HAP-1 (cell line): ENCODE measurements at regions not wholly inside any gene's neighbourhood (a gene's known extent, or its start where the extent isn't known, plus 50 kb on each side); places are given as distances from the start of the nearest gene placed in this dataset.
A peak's percentile ranks its signal among the peaks of the same experiment; 100 is the strongest.

Source experiments
- DNase-seq, 2 experiments: peaks; one replicate each; pipeline ENCODE4 v3.0.0-alpha.2; 2016 to 2020; ENCODE audit warnings: low spot score in 2 of 2
- H3K27me3 ChIP-seq: fragments of 250-450 bp; sonication (Bioruptor Pico); 2 replicates; pipeline ENCODE4 v1.5.1; 2020; ENCODE audit warnings: low read depth, mild to moderate bottlenecking, moderate library complexity
- H3K36me3 ChIP-seq: fragments of 250-450 bp; sonication (Bioruptor Pico); replicated peaks from 2 replicates; pipeline ENCODE4 v1.5.1; 2020; ENCODE audit warnings: mild to moderate bottlenecking
- H3K4me1 ChIP-seq: fragments of 250-450 bp; sonication (Bioruptor Pico); 2 replicates; pipeline ENCODE4 v1.5.1; 2020; ENCODE audit warnings: mild to moderate bottlenecking
- H3K4me3 ChIP-seq: fragments of 250-450 bp; sonication (Bioruptor Pico); 2 replicates; pipeline ENCODE4 v1.5.1; 2020; ENCODE audit warnings: mild to moderate bottlenecking, moderate library complexity
- H3K9me3 ChIP-seq: fragments of 250-450 bp; sonication (Bioruptor Pico); 2 replicates; pipeline ENCODE4 v1.5.1; 2020; ENCODE audit warnings: mild to moderate bottlenecking, moderate library complexity
- in situ Hi-C: fragments of 300-500 bp; cut with MboI; formaldehyde crosslinking; loops from 3 replicates; pipeline ENCODE4 v1.14.3; 2020; ENCODE audit warnings: low sequenced_read_pairs, inconsistent platforms, mixed read lengths

DNA sequence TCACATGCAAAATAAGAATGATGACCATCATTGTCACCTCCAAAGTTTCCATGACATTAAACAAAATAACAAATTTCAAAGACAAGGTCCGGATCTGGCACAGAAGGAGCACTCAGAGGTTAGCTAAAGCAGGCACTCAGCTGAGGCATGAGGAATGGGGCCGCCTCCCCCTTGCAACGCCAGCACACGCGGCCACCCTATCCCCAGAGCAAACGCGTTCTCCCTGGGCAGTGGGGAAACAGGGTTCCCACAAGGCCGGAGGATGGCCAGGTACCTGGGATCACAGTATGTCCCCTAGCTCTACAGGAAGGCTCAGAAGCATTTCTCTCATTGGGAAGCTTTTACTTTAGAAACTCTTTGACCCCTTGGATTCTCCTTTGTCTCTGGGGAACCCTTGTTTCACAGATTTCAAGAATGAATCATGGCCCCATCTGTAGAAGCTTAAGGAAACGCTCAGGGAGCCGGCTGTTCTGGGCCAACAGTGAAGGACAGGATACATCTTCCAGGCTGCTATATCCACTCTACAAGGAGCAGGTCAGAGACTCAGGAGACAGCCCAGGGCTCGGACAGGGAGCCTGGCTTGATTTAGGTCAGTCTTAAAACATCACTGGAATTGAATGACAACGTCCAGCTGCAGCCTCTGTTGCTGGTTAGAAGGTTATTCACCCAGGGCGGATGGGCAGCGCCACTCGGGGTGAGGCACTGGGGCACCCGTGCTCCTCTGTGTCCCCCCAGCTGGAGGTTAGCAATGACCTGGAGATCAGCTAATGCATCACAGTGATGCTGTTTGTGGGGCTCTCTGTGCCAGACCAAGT, 496.4 kb downstream of the NPHP4 start:
- no peaks in the 10 kb centered on the region for H3K36me3 ChIP-seq
- no peak overlapping the region for H3K4me3 ChIP-seq
- in situ Hi-C loops: no loop called here
- H3K27me3 ChIP-seq: 0 out of 2 replicates have a peak, but pooled peaks cover 2% of the 10 kb centered on the region
- no peaks in the 10 kb centered on the region for H3K4me1 ChIP-seq
- DNase-seq: no peak
- no peaks in the 10 kb centered on the region for H3K9me3 ChIP-seq

DNA sequence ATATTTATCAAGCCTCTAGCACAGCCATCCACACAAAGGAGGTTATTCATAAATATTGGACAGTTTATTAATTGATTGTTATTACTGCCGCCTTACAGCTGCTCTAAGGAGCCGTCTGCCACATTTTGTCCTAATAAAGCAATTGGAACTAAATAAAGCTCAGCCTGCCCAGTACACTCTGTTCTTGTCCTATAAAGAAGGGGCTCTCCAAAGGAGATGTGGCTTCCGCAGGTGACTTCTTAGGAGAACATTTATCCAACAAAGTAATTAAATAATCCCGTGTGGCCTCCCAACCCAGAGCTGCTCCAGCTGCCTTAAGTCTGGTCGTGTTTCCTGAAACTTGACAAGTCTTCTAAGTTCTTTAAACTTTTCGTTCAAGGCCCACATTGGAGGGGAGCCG, 497.7 kb downstream of the NPHP4 start:
- DNase-seq: no peak
- in situ Hi-C loops: no loop called here
- H3K4me1 ChIP-seq: no peaks in the 10 kb centered on the region
- H3K36me3 ChIP-seq: no peaks in the 10 kb centered on the region
- no peak overlapping the region for H3K4me3 ChIP-seq
- 0 out of 2 replicates have a peak, but pooled peaks cover 2% of the 10 kb centered on the region for H3K27me3 ChIP-seq
- H3K9me3 ChIP-seq: no peaks in the 10 kb centered on the region

DNA sequence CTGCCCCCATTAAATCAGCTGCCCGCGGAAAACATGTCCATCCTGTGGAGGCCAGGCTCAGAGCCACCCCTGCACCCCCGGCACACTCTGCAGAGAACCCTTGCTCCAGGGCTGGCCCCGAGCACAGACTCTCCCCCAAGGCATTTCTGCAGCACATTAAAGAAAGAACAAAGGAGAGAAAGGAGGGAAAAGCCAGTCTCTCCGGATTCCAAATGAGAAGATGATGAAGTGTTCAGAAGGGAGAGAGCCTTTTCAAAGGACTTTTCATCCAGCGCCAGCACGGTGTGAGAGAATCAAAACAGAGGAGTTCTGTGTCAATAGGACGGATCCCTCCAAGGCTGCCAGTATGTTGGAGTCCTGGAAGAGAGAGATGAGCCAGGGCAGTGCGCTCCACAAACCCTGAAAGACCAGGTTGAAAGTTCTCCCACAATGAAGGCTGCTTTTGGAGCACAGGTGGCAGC, 498.3 kb downstream of the NPHP4 start:
- Histone ChIP-seq H3K27me3 (0 out of 2 replicates have a peak, but pooled peaks cover 2% of the 10 kb centered on the region), H3K9me3 (no peaks in the 10 kb centered on the region), H3K36me3 (no peaks in the 10 kb centered on the region), H3K4me3 (no peak overlapping the region), H3K4me1 (no peaks in the 10 kb centered on the region)
- no peak for DNase-seq
- in situ Hi-C loops: no loop called here

DNA sequence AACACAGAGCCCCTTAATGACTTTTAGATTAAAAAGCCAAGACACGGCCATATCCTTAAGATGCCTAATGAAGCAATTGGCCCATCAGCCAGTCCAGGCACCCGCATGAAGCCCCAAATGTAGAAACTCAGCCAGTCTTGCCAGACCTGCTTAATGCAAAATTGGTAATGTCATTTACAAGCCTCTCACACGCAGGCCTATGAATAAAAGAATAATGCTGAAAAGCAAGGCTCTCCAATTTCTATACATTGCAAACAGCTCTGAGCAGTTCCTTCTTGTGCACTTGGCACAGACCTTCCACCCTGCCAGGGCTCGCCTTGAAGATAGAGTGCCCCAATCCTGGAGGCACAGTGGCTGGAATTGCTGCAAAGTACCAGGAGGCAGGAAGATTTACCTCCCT, 498.9 kb downstream of the NPHP4 start:
- Histone ChIP-seq H3K36me3 (no peaks in the 10 kb centered on the region), H3K27me3 (0 out of 2 replicates have a peak, but pooled peaks cover 2% of the 10 kb centered on the region), H3K9me3 (no peaks in the 10 kb centered on the region), H3K4me1 (no peaks in the 10 kb centered on the region), H3K4me3 (no peak overlapping the region)
- in situ Hi-C loops: no loop called here
- DNase-seq: no peak

DNA sequence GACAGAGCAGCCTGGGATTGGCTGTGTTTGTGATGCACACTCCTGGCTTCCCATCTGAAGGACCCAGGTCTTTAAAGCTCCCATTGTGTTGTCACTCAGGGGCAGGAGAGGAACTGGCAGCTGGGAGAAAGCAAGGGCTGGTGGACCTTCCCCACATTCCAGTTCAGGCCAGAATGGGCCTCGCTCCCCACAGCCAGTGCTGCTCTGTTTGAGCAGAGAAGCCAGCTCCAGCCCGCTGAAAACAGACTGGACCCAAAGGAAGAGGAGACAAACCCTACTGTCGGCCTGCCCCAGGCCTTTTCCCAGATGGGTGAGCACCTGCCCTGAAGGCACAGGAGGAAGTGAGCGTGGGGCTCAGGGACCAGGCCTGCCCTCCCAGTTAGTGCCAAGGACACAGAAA, 499.4 kb downstream of the NPHP4 start:
- H3K4me3 ChIP-seq: no peak overlapping the region
- H3K27me3 ChIP-seq: 0 out of 2 replicates have a peak, but pooled peaks cover 2% of the 10 kb centered on the region
- H3K9me3 ChIP-seq: no peaks in the 10 kb centered on the region
- H3K36me3 ChIP-seq: no peaks in the 10 kb centered on the region
- in situ Hi-C loops: no loop called here
- no peaks in the 10 kb centered on the region for H3K4me1 ChIP-seq
- no peak for DNase-seq

DNA sequence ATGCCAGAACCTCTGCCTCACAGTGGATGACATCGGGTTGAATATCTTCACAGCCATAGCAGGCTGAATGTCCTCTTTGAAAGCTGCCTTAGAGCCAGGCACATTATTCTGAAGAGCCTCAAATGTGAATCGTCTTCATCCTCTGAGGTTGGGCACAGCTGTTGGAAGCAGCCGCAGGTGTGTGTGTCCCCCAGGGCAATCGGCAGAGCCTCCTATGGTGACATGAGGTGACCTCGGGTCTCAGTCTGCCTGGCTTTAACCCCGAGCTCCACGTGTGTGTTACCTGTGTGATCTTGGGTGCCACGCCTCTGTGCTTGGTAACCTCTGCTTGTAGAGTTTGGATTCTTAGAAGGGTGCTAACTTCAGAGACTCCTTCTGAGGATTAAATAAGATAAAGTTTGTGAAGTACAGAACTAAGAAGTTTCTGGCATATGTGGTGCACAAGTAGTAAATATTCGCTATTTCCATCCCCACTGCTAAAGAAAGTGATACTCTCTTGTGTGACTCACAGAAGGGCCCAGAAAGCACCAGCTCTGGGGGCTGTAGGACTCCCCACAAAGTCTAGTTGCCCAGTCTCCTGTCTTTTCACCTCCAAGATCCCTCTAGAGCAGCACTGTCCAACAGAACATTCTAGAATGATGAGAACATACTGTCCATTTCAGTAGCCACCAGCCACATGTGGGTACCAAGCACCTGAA, 500.9 kb downstream of the NPHP4 start:
- H3K4me3 ChIP-seq: no peak overlapping the region
- no peaks in the 10 kb centered on the region for H3K9me3 ChIP-seq
- no peaks in the 10 kb centered on the region for H3K4me1 ChIP-seq
- H3K27me3 ChIP-seq: 0 out of 2 replicates have a peak, but pooled peaks cover 2% of the 10 kb centered on the region
- in situ Hi-C loops: no loop called here
- no peak for DNase-seq
- H3K36me3 ChIP-seq: no peaks in the 10 kb centered on the region

DNA sequence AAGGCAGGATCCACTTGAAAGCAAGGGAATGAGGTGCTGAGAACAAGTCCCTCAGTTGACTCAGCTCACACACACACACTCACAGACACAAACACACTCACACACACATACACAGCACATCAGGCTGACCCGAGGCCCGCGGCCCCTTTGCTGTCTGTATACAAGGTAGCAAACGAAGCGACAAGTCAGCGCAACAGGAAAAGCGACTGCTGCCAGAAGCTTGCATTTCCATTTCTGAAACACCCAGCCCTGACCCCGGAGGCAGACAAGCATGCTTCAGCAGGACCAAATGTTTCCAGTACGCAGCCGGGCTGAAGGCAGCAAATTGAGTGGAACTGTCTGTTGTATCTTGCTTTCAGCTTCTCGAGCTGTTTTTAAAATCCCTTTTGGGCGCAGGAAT, 501.6 kb downstream of the NPHP4 start:
- Histone ChIP-seq H3K4me3 (no peak overlapping the region), H3K36me3 (no peaks in the 10 kb centered on the region), H3K9me3 (no peaks in the 10 kb centered on the region), H3K4me1 (no peaks in the 10 kb centered on the region), H3K27me3 (0 out of 2 replicates have a peak, but pooled peaks cover 2% of the 10 kb centered on the region)
- no peak for DNase-seq
- in situ Hi-C loops: no loop called here

DNA sequence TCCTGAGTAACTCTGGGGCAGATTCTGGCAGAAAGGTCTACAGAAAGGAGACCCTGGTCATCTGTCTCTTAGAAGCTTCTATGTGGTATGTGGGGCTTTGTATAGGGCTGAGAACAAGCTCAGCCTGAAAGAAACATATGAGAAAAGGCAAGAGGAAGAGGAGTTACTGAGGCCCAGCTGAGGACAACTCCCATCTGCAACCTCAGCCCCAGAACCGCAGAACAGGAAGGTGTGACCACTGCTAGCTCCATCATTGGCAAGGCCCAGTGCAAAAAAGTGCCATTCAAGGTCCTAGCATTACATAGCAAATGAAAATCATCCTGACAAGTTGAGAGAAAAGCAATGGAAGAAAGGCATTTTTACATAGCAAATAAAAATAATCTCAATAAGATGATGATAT, 503.8 kb downstream of the NPHP4 start:
- Histone ChIP-seq H3K4me1 (no peaks in the 10 kb centered on the region), H3K4me3 (no peak overlapping the region), H3K9me3 (no peaks in the 10 kb centered on the region), H3K36me3 (no peaks in the 10 kb centered on the region), H3K27me3 (no peaks in the 10 kb centered on the region)
- DNase-seq: no peak
- in situ Hi-C loops: no loop called here

DNA sequence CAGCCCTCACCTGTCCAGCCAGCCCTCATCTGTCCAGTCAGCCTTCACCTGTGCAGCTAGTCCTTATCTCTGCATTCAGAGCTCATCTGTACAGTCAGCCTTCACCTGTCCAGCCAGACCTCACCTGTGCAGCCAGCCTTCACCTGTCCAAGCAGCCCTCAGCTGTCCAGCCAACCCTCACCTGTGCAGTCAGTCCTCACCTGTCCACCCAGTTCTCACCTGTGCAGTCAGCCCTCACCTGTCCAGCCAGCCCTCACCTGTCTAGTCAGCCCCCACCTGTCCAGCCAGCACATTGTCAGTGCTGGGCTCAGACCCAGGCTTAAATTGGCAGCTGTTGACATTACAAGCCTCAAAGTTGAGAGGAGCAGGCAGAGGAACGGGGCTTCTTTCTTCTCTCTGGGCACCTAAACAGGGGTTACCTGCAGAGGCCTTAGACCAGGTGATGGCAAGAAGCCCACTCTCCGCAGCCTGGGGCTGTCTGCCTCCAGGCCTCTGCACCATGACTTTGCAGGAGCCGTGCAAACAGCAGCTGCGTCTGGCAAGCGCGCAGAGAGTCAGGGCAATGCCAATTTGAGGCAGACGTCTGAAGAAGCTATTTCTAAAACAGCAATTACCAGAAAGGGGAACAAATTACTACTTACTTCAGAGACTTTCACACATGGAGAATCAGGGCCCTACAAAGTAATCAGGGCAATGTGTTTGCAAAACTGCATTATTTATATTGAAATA, 506.1 kb downstream of the NPHP4 start:
- no peak for DNase-seq
- no peak overlapping the region for H3K4me3 ChIP-seq
- H3K27me3 ChIP-seq: no peaks in the 10 kb centered on the region
- H3K4me1 ChIP-seq: no peaks in the 10 kb centered on the region
- H3K36me3 ChIP-seq: no peaks in the 10 kb centered on the region
- in situ Hi-C loops: no loop called here
- H3K9me3 ChIP-seq: no peaks in the 10 kb centered on the region

DNA sequence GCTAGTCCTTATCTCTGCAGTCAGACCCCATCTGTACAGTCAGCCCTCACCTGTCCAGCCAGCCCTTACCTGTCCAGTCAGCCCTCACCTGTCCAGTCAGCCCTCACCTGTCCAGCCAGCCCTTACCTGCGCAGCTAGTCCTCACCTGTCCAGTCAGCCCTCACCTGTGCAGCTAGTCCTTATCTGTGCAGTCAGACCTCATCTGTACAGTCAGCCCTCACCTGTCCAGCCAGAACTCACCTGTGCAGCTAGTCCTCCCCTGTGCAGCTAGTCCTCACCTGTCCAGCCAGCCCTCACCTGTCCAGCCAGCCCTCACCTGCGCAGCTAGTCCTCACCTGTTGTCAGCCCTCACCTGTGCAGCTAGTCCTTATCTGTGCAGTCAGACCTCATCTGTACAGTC, 506.8 kb downstream of the NPHP4 start:
- Histone ChIP-seq H3K4me1 (no peaks in the 10 kb centered on the region), H3K4me3 (no peak overlapping the region)

DNA sequence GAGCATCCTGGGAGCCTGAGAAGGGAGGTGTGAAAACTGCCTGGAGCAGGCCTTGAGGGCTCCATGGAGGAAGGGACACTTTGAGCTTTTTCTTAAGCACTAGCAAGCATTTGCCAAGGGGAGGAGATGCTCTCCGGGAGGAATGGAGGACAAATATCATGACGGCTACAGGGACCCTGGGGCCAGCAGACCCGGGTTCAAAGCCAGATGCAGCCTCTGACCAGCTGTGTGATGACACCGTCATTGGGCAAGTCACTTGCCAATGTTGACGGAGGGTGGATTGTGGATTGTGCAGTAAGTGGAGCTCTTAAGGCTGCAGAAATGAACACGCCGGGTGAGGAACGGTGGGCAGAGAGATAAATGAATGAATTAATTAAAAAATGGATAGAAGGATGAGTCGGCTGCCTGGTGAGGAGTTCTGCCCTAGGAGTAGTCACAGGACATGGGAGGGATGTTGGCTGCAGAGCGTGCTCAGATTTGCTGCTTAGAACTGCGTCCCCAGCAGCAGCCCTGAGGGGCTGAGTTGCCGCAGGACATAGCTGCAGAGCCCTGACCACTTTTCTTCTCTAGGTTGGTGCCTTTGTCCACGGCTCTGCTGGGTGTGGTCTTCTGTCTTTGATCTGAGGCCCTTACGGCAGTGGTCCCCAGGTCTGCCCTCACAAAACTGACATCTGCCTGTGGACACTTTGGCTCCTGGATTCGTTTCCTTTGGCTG, 507.6 kb downstream of the NPHP4 start:
- in situ Hi-C loops: no loop called here
- no peak overlapping the region for H3K4me3 ChIP-seq
- no peaks in the 10 kb centered on the region for H3K4me1 ChIP-seq
- H3K9me3 ChIP-seq: no peaks in the 10 kb centered on the region
- no peaks in the 10 kb centered on the region for H3K36me3 ChIP-seq
- H3K27me3 ChIP-seq: no peaks in the 10 kb centered on the region
- no peak for DNase-seq

More for the DNA sequence above, 506.8 kb downstream of the NPHP4 start:
- in situ Hi-C loops: no loop called here
- Histone ChIP-seq H3K27me3 (no peaks in the 10 kb centered on the region), H3K36me3 (no peaks in the 10 kb centered on the region), H3K9me3 (no peaks in the 10 kb centered on the region)
- no peak for DNase-seq

DNA sequence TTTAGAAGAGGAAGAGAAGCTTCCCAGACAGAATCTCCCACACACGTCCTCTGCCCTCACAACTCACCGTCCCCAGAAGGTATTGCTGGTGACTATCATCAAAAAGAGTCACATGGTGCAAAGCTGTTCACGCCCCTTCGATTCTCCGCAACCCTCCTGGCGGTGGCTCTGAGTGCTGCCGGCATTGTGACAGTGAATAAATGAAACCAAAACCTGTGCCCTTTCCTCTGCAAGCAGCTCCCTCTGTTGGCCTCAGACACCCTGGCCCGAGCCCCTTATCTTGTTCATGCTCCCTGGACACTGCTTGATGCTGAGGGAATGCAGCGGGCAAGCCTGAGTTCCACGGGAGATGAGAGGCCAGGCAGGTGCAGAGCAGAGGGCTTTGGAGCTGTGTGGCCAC, 510.3 kb downstream of the NPHP4 start:
- H3K4me3 ChIP-seq: no peak overlapping the region
- no peaks in the 10 kb centered on the region for H3K36me3 ChIP-seq
- in situ Hi-C loops: no loop called here
- H3K4me1 ChIP-seq: no peaks in the 10 kb centered on the region
- DNase-seq: peak in 1 of 2 experiments; percentile 12
- H3K9me3 ChIP-seq: no peaks in the 10 kb centered on the region
- H3K27me3 ChIP-seq: no peaks in the 10 kb centered on the region

DNA sequence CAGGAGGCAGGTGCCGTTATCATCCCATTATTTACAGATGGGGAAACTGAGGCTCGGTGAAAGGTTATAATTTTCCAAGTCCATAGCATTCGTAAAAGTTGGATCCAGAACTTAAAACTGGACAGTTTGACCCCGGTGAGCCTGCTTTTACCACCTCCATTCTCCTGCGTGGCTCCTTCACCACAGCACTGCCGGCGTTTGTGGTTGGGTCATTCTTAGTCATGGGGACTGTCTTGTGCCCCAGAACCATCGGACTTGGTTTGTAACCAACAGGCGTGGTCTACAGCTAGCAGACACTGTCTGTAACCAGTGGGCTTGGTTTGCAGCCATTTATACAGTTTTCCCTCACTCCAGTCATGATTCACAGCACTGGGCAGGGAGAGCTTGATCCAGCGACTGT, 511.3 kb downstream of the NPHP4 start:
- in situ Hi-C loops: no loop called here
- Histone ChIP-seq H3K9me3 (no peaks in the 10 kb centered on the region), H3K4me1 (no peaks in the 10 kb centered on the region), H3K27me3 (no peaks in the 10 kb centered on the region), H3K4me3 (no peak overlapping the region), H3K36me3 (no peaks in the 10 kb centered on the region)
- no peak for DNase-seq
